Kidney (tissue), 13 donors: ENCODE measurements at regions not wholly inside any gene's neighbourhood (a gene's known extent, or its start where the extent isn't known, plus 50 kb on each side); places are given as distances from the start of the nearest gene placed in this dataset.

Experiments
- DNase-seq, 5 donors: peaks; one replicate each; pipeline ENCODE4 v3.0.0-alpha.2; 2013 to 2020
- FAIRE-seq: peaks from 2 replicates; lab custom pipeline; 2012; peaks lifted over from hg19 to GRCh38; lab: Jason Lieb, UNC
- H3K27ac ChIP-seq, 2 donors: one replicate each; pipeline ENCODE4 v1.7.0; 2013; ENCODE audit warnings: low read depth in 2 of 2, low read length in 2 of 2, inconsistent platforms in 1 of 2
- H3K27me3 ChIP-seq: one replicate; pipeline ENCODE4 v1.7.1; 2013; ENCODE audit warnings: low read length, inconsistent platforms; ENCODE audit not compliant: control insufficient read depth, insufficient read depth
- H3K36me3 ChIP-seq, 3 donors: one replicate each; pipeline versions ENCODE4 v1.7.0 to v1.7.1; 2013; ENCODE audit warnings: low read length in 3 of 3, control low read depth in 1 of 3, inconsistent platforms in 1 of 3; ENCODE audit not compliant: insufficient read depth in 3 of 3, control insufficient read depth in 2 of 3
- H3K4me1 ChIP-seq, 3 donors: one replicate each; pipeline versions ENCODE4 v1.7.0 to v1.7.1; 2013; ENCODE audit warnings: low read length in 3 of 3, inconsistent platforms in 1 of 3, low read depth in 1 of 3; ENCODE audit not compliant: control insufficient read depth in 2 of 3, insufficient read depth in 2 of 3
- H3K4me3 ChIP-seq, 3 donors: one replicate each; pipeline versions ENCODE4 v1.7.0 to v1.8.1; 2013; ENCODE audit warnings: low read length in 3 of 3, control low read depth in 1 of 3, inconsistent platforms in 1 of 3
- H3K9ac ChIP-seq, 3 donors: one replicate each; pipeline versions ENCODE4 v1.7.0 to v1.7.1; 2013; ENCODE audit warnings: low read length in 3 of 3, control low read depth in 1 of 3, inconsistent platforms in 1 of 3
- H3K9me3 ChIP-seq, 3 donors: one replicate each; pipeline versions ENCODE4 v1.7.0 to v1.7.1; 2013; ENCODE audit warnings: low read length in 3 of 3, control low read depth in 1 of 3, inconsistent platforms in 1 of 3; ENCODE audit not compliant: control insufficient read depth in 2 of 3, insufficient read depth in 1 of 3
- intact Hi-C: fragments of 100-400 bp; cut with DNase I; formaldehyde crosslinking; loops from one replicate; pipeline ENCODE4 v1.11.1; 2022
- TF ChIP-seq, protein P1 (sequence below): IDR thresholded peaks from 3 replicates; pipeline ENCODE4 v1.5.1; 2012; ENCODE audit warnings: mild to moderate bottlenecking, moderate library complexity, borderline replicate concordance; ENCODE audit not compliant: insufficient read depth; ENCODE audit errors: extremely low read depth
- donor health status: control.
- donor health status: control.
- donor health status: control.
- donor health status: control.
- donor health status: control.
- donor health status: DM: yes; HTN: yes; CAD: no.
- donor health status: Normal renal cell carcinoma (clear cell type).

DNA sequence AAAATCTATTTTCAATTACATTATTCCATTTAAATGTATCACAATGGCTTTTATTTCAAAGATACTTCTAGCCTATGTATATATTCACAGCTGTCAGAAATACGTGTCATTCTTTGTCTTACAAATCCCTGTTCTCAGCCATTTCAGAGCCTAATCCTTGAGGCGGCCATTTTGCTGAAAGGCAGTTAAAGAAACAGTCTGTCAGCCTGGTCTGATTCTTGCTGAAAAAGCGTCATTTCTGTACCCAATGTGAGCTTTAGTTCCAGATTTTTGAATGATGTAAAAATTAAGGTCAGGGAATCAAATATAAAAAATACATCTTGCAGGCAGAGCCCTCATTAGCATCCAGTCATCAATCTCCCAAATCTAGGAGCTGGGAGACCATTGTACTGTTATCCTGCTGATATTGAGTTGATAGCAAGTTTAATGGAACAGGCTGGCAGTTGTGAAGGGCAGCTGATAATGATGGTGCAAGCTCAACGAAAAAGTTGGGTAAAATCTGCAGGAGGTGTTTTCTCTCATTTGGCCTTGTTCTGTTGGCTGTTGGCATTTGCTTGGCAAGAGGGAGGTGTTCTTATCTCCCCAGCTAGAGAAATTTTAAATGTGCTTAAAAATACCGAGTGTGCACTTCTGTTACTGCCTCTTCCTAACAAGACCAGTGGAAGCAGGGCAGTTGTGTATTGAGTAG lies 314.8 kb downstream of the SOX4 start:
- intact Hi-C loops = no loop called here
- Histone ChIP-seq H3K9me3 (no peaks in the 10 kb centered on the region), H3K4me1 (peaks cover 0 to 6% (median 3%) of the 10 kb centered on the region in 3 donors), H3K27ac (no peak overlapping the region), H3K36me3 (no peaks in the 10 kb centered on the region), H3K4me3 (no peak overlapping the region), H3K9ac (no peak overlapping the region), H3K27me3 (no peaks in the 10 kb centered on the region)
- FAIRE-seq (no peak), DNase-seq (no peak)
- TF ChIP-seq, protein P1, sequence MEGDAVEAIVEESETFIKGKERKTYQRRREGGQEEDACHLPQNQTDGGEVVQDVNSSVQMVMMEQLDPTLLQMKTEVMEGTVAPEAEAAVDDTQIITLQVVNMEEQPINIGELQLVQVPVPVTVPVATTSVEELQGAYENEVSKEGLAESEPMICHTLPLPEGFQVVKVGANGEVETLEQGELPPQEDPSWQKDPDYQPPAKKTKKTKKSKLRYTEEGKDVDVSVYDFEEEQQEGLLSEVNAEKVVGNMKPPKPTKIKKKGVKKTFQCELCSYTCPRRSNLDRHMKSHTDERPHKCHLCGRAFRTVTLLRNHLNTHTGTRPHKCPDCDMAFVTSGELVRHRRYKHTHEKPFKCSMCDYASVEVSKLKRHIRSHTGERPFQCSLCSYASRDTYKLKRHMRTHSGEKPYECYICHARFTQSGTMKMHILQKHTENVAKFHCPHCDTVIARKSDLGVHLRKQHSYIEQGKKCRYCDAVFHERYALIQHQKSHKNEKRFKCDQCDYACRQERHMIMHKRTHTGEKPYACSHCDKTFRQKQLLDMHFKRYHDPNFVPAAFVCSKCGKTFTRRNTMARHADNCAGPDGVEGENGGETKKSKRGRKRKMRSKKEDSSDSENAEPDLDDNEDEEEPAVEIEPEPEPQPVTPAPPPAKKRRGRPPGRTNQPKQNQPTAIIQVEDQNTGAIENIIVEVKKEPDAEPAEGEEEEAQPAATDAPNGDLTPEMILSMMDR = no peak

DNA sequence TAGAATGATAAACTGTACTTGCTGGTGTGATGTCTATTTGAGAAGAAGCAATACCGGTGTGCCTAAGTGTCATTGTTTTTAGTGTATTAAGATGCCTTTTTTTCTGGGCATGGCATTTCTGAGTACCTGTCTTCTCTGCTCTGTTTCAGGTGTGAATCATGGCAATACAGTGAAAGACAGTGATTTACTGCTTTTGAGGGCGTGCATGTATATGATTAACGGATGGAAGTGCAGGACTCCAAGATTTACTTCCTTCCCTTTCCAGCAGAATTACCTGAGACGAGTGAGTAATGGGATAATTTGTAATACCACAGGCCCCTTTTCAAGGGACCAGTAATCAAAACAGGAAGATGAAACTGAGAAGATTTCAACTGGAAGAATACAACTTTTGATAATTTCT lies 315.8 kb downstream of the SOX4 start:
- no peak overlapping the region for H3K9ac ChIP-seq
- H3K27me3 ChIP-seq = no peaks in the 10 kb centered on the region
- peaks cover 0 to 6% (median 5%) of the 10 kb centered on the region in 3 donors for H3K4me1 ChIP-seq
- no peaks in the 10 kb centered on the region for H3K9me3 ChIP-seq
- DNase-seq (no peak), FAIRE-seq (no peak)
- intact Hi-C loops = no loop called here
- H3K27ac ChIP-seq = no peak overlapping the region
- H3K4me3 ChIP-seq = no peak overlapping the region
- TF ChIP-seq, protein P1 = no peak
- no peaks in the 10 kb centered on the region for H3K36me3 ChIP-seq

GRCh38 chr6:21911208-21911607 lies 317.7 kb downstream of the SOX4 start:
- FAIRE-seq = no peak
- intact Hi-C loops = no loop called here
- TF ChIP-seq, protein P1 = no peak

More at GRCh38 chr6:21911208-21911607, 317.7 kb downstream of the SOX4 start:
- DNase-seq = no peak
- peaks cover 0 to 10% (median 6%) of the 10 kb centered on the region in 3 donors for H3K4me1 ChIP-seq
- no peaks in the 10 kb centered on the region for H3K27me3 ChIP-seq
- no peak overlapping the region for H3K27ac ChIP-seq
- no peaks in the 10 kb centered on the region for H3K9me3 ChIP-seq
- no peak overlapping the region for H3K9ac ChIP-seq
- no peaks in the 10 kb centered on the region for H3K36me3 ChIP-seq
- H3K4me3 ChIP-seq = no peak overlapping the region
